Choroid plexus epithelial cell (primary cell): ENCODE measurements at regions not wholly inside any gene's neighbourhood (a gene's known extent, or its start where the extent isn't known, plus 50 kb on each side); places are given as distances from the start of the nearest gene placed in this dataset.
"Not testable (repeated sequence)": the region's sequence is repeated elsewhere in the genome, so short reads cannot be mapped to it uniquely, and the experiment has no call there.

Experiments
- DNase-seq: peaks from one replicate; pipeline ENCODE4 v3.0.0-alpha.2; 2010; ENCODE audit warnings: low read depth
- H3K4me3 ChIP-seq: 2 replicates; pipeline ENCODE4 v1.5.1; 2011; ENCODE audit warnings: low read depth, mild to moderate bottlenecking, control low read depth, low read length, moderate library complexity
- CTCF ChIP-seq: conservative IDR thresholded peaks from 2 replicates; pipeline ENCODE4 v1.5.1; 2011; ENCODE audit warnings: low read depth, mild to moderate bottlenecking, control low read depth, inconsistent platforms, low read length, moderate library complexity

GRCh38 chr5:136814619-136815378 lies 449.5 kb upstream of the TRPC7 start:
- no peak overlapping the region for H3K4me3 ChIP-seq
- no peak for DNase-seq
- no peak for TF ChIP-seq CTCF

GRCh38 chr5:136812270-136812669 lies 446.9 kb upstream of the TRPC7 start:
- DNase-seq, H3K4me3 ChIP-seq: not testable (repeated sequence)

- peak; percentile 61 for DNase-seq
- H3K4me3 ChIP-seq: no peak overlapping the region
- TF ChIP-seq CTCF: no peak
These were observed 446.2 kb upstream of the TRPC7 start for GRCh38 chr5:136811551-136811950.

- H3K4me3 ChIP-seq: no peak overlapping the region
- DNase-seq: peak; percentile 11
- no peak for TF ChIP-seq CTCF
These were observed 445.7 kb upstream of the TRPC7 start for GRCh38 chr5:136811086-136811485.

DNA sequence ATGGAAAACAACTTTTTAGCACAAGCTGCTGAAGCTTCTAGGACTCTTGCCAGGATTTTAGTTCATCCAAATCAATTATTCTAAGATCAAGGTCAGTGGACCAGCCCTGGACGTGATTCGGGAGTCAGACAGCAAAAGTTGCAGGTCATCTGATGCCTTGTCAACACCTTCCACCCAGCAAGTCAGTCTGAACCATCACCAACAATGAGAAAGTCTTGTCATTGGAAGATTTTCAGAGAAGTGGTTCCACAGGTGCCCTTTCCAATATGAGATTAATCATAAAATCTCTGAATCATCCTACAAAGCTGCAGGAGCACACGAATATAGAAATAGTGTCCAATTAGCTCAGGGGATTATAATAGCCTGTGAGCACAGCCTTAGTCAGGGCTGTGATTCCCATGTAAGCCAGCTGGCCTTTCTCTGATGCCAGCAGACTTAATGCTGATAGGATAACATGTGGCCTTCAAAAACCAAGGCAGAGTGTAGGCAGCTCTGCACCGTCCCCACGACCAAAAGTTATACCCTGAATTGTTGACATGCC lies 445.0 kb upstream of the TRPC7 start:
- DNase-seq: no peak
- no peak for TF ChIP-seq CTCF
- no peak overlapping the region for H3K4me3 ChIP-seq

DNA sequence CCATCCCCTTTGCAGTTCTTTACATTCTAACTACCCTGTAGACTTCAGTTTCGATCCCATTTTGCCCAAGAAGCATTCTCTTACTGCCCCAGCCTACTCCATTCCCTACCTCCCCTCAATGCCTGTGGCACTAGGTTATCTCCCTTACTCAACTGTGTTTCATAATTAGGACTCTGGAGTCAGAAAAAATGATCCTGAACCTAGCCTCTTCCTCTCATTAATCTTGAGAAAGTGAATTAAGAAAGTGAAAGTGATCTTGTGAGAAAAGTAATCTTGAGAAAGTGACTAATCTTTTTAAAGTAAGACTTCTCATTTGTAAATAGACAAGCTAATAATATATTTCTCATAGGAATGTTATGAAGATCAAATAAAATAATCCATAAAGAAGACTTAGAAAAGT lies 444.0 kb upstream of the TRPC7 start:
- TF ChIP-seq CTCF: no peak
- no peak overlapping the region for H3K4me3 ChIP-seq
- no peak for DNase-seq

DNA sequence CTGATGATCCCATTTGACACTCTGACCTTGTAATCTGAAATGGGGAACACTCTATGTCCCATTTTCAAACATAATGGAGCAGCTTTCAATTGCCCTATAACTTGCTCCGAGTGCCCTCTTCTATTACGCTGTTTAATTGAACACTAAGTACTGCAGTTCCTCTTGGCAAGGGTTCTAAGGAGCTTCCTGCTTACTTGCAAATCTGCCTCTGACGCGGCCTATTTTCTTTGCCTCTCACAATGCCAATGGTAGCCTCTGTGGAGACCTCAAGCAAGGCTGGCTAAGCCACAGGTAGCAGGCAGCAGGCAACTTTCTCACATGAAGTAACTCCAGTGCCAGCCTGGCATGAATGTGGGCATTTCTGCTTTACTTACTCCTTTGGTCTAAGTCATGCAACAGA lies 443.4 kb upstream of the TRPC7 start:
- DNase-seq: no peak
- TF ChIP-seq CTCF: no peak
- H3K4me3 ChIP-seq: no peak overlapping the region
